SK-N-SH (cell line): ENCODE measurements at regions not wholly inside any gene's neighbourhood (a gene's known extent, or its start where the extent isn't known, plus 50 kb on each side); places are given as distances from the start of the nearest gene placed in this dataset.

ENCODE experiments used
- CTCF ChIA-PET: fragments of 300-600, 350-600 bp; formaldehyde crosslinking; extraction: SDS; loops from one replicate; lab custom pipeline; 2021; lab: Yijun Ruan, JAX
- POLR2A ChIA-PET: fragments of 350-600 bp; sonication (Branson Sonifier 250); formaldehyde crosslinking; extraction: SDS; loops from one replicate; lab custom pipeline; 2020; ENCODE audit warnings: antibody characterized with exemption, inconsistent platforms; lab: Yijun Ruan, JAX
- DNase-seq: peaks from one replicate; pipeline ENCODE4 v3.0.0; 2012
- H2AFZ ChIP-seq: fragments of 200-600 bp; sonication (generic); 2 replicates; pipeline ENCODE4 v1.8.1; 2016; ENCODE audit warnings: antibody characterized with exemption, mild to moderate bottlenecking, low read depth
- H3F3A ChIP-seq: fragments of 200-600 bp; sonication (generic); replicated peaks from 2 replicates; pipeline ENCODE3; 2016; ENCODE audit warnings: antibody characterized with exemption, mild to moderate bottlenecking; ENCODE audit not compliant: insufficient read depth
- H3K27ac ChIP-seq, 2 experiments: fragments of 200-500 bp in 1 of 2; fragments of 200-600 bp in 1 of 2; sonication (Bioruptor generic) in 1 of 2; sonication (generic), shearing (Covaris generic) in 1 of 2; 2 replicates each; pipeline versions ENCODE4 v1.5.1 to v1.6.1; 2014 to 2016; ENCODE audit warnings: low read depth in 2 of 2, inconsistent platforms in 1 of 2, low read length in 1 of 2, mild to moderate bottlenecking in 1 of 2, mixed read lengths in 1 of 2
- H3K27me3 ChIP-seq: fragments of 200-600 bp; sonication (generic), shearing (Covaris generic); 2 replicates; pipeline ENCODE4 v1.6.1; 2016; ENCODE audit warnings: mixed run types; ENCODE audit not compliant: insufficient read depth
- H3K36me3 ChIP-seq, 2 experiments: fragments of 200-500 bp in 1 of 2; fragments of 200-600 bp in 1 of 2; sonication (Bioruptor generic) in 1 of 2; sonication (generic) in 1 of 2; replicated peaks in 1 of 2; 2 replicates each; pipeline versions ENCODE3 to v1.5.1; 2014 to 2016; ENCODE audit warnings: low read length in 1 of 2, mild to moderate bottlenecking in 1 of 2; ENCODE audit not compliant: insufficient read depth in 2 of 2, control insufficient read depth in 1 of 2
- H3K4me1 ChIP-seq, 2 experiments: fragments of 200-500 bp in 1 of 2; fragments of 200-600 bp in 1 of 2; sonication (Bioruptor generic) in 1 of 2; sonication (generic), shearing (Covaris generic) in 1 of 2; 2 replicates each; pipeline versions ENCODE4 v1.5.1 to v1.6.1; 2014 to 2016; ENCODE audit warnings: low read depth in 1 of 2, low read length in 1 of 2, mixed run types in 1 of 2; ENCODE audit not compliant: insufficient read depth in 2 of 2, control insufficient read depth in 1 of 2
- H3K4me2 ChIP-seq: fragments of 200-600 bp; sonication (generic), shearing (Covaris generic); 2 replicates; pipeline ENCODE4 v1.6.1; 2017; ENCODE audit warnings: mixed run types
- H3K4me3 ChIP-seq, 2 experiments: fragments of 200-500 bp in 1 of 2; fragments of 200-600 bp in 1 of 2; sonication (Bioruptor generic) in 1 of 2; sonication (generic), shearing (Covaris generic) in 1 of 2; 2 replicates each; pipeline versions ENCODE4 v1.5.1 to v1.8.1; 2014 to 2016; ENCODE audit warnings: low read depth in 2 of 2, inconsistent platforms in 1 of 2, low read length in 1 of 2, mild to moderate bottlenecking in 1 of 2, mixed read lengths in 1 of 2, moderate library complexity in 1 of 2
- H3K79me2 ChIP-seq: fragments of 200-600 bp; sonication (generic); 2 replicates; pipeline ENCODE4 v1.8.1; 2017; ENCODE audit warnings: mild to moderate bottlenecking; ENCODE audit not compliant: insufficient read depth
- H3K9ac ChIP-seq: fragments of 200-600 bp; sonication (generic); 2 replicates; pipeline ENCODE4 v1.6.1; 2017; ENCODE audit warnings: mixed run types
- H3K9me2 ChIP-seq: fragments of 200-600 bp; sonication (generic); 2 replicates; pipeline ENCODE4 v1.6.1; 2017; ENCODE audit warnings: mixed run types
- H3K9me3 ChIP-seq: fragments of 200-600 bp; sonication (generic); 2 replicates; pipeline ENCODE4 v1.6.1; 2017; ENCODE audit warnings: mixed run types, mild to moderate bottlenecking, moderate library complexity
- H4K20me1 ChIP-seq: fragments of 200-600 bp; sonication (generic); 2 replicates; pipeline ENCODE4 v1.6.1; 2017; ENCODE audit warnings: mild to moderate bottlenecking, mixed run types; ENCODE audit not compliant: insufficient read depth
- CHD2 ChIP-seq: fragments of 150-350 bp; IDR thresholded peaks from 2 replicates; pipeline ENCODE4 v1.6.1; 2018; ENCODE audit warnings: low read length; ENCODE audit not compliant: partially characterized antibody
- CTCF ChIP-seq: fragments of 200-600 bp; sonication (generic); IDR thresholded peaks from 2 replicates; pipeline ENCODE4 v1.6.1; 2017; ENCODE audit warnings: antibody characterized with exemption, mild to moderate bottlenecking, moderate library complexity
- ELF1 ChIP-seq: IDR thresholded peaks from 2 replicates; pipeline ENCODE4 v1.4.0; 2012
- EP300 ChIP-seq, 2 experiments: IDR thresholded peaks; 2 replicates each; pipeline versions ENCODE4 v1.4.0 to v1.6.1; 2012; ENCODE audit warnings: borderline replicate concordance in 1 of 2, low read depth in 1 of 2, low read length in 1 of 2
- FOXM1 ChIP-seq: IDR thresholded peaks from 2 replicates; pipeline ENCODE4 v1.4.0; 2012; ENCODE audit warnings: low read depth, mild to moderate bottlenecking
- IRF3 ChIP-seq: fragments of 150-350 bp; IDR thresholded peaks from 2 replicates; pipeline ENCODE4 v1.6.1; 2016; ENCODE audit warnings: mild to moderate bottlenecking, low read depth, low read length
- MXI1 ChIP-seq: IDR thresholded peaks from 2 replicates; pipeline ENCODE4 v1.6.1; 2012; ENCODE audit warnings: mild to moderate bottlenecking, low read depth, low read length, improper control_type of control experiment
- PBX3 ChIP-seq: IDR thresholded peaks from 2 replicates; pipeline ENCODE4; 2012
- RAD21 ChIP-seq: IDR thresholded peaks from 2 replicates; pipeline ENCODE4 v1.6.1; 2012; ENCODE audit warnings: mild to moderate bottlenecking, low read length
- REST ChIP-seq: IDR thresholded peaks from 2 replicates; pipeline ENCODE4 v1.6.1; 2012; ENCODE audit warnings: mild to moderate bottlenecking, low read depth, low read length, moderate library complexity
- SMC3 ChIP-seq: IDR thresholded peaks from 2 replicates; pipeline ENCODE4 v1.6.1; 2012; ENCODE audit warnings: low read depth, low read length, improper control_type of control experiment
- TAF1 ChIP-seq: IDR thresholded peaks from 2 replicates; pipeline ENCODE4 v1.6.1; 2012; ENCODE audit warnings: low read depth, mild to moderate bottlenecking, low read length, moderate library complexity, borderline replicate concordance
- TCF12 ChIP-seq: IDR thresholded peaks from 2 replicates; pipeline ENCODE4 v1.4.0; 2012
- USF2 ChIP-seq: fragments of 150-350 bp; IDR thresholded peaks from 2 replicates; pipeline ENCODE4 v1.6.1; 2017; ENCODE audit warnings: antibody characterized with exemption, low read length, low read depth, borderline replicate concordance
- YY1 ChIP-seq: IDR thresholded peaks from 2 replicates; pipeline ENCODE4 v1.4.0; 2012; ENCODE audit warnings: low read depth, mild to moderate bottlenecking
- ZBTB33 ChIP-seq: IDR thresholded peaks from 2 replicates; pipeline ENCODE4 v1.4.0; 2012; ENCODE audit warnings: low read depth, borderline replicate concordance
- WGBS: methylation state at CpG from one replicate; pipeline ENCODE4 v1.1.6; 2017; ENCODE audit warnings: low lambda C conversion rate; 5-methylcytosine and 5-hydroxymethylcytosine counted together

GRCh38 chr3:63745757-63746156, 73.3 kb upstream of the C3orf49 start:
- Histone ChIP-seq H3K9ac (no peak overlapping the region), H3K9me2 (no peaks in the 10 kb centered on the region), H3K4me3 (no peak overlapping the region), H2AFZ (no peak overlapping the region), H4K20me1 (no peaks in the 10 kb centered on the region), H3F3A (no peaks in the 10 kb centered on the region), H3K9me3 (no peaks in the 10 kb centered on the region), H3K27ac (no peak overlapping the region), H3K4me1 (no peaks in the 10 kb centered on the region), H3K36me3 (no peaks in the 10 kb centered on the region), H3K79me2 (no peaks in the 10 kb centered on the region), H3K4me2 (no peak overlapping the region), H3K27me3 (no peaks in the 10 kb centered on the region)
- TF ChIP-seq PBX3, result no peak
- no peak for TF ChIP-seq TCF12
- no peak for TF ChIP-seq CTCF
- no peak for TF ChIP-seq CHD2
- TF ChIP-seq TAF1, result no peak
- TF ChIP-seq EP300 (IDR thresholded peaks at IDR 0.05; ENCODE audit: borderline replicate concordance in 1 of 2, low read depth in 1 of 2, low read length in 1 of 2), result no peak
- no peak for DNase-seq
- 34% methylated on average over 2 of the region's 2 CpGs for WGBS
- CTCF ChIA-PET, result no interaction called here
- POLR2A ChIA-PET, result no interaction called here

- no peak for DNase-seq
- Histone ChIP-seq H3K79me2 (no peaks in the 10 kb centered on the region), H3K9ac (no peak overlapping the region), H3K36me3 (no peaks in the 10 kb centered on the region), H3K9me3 (no peaks in the 10 kb centered on the region), H4K20me1 (no peaks in the 10 kb centered on the region), H3F3A (no peaks in the 10 kb centered on the region), H3K27me3 (no peaks in the 10 kb centered on the region), H2AFZ (no peak overlapping the region), H3K9me2 (no peaks in the 10 kb centered on the region), H3K4me2 (no peak overlapping the region), H3K4me1 (no peaks in the 10 kb centered on the region), H3K4me3 (no peak overlapping the region), H3K27ac (no peak overlapping the region)
- ChIA-PET CTCF (no interaction called here), POLR2A (no interaction called here)
- TF ChIP-seq REST, result no peak
- TF ChIP-seq RAD21, result no peak
- no peak for TF ChIP-seq YY1
- TF ChIP-seq PBX3, result no peak
- no peak for TF ChIP-seq FOXM1
- TF ChIP-seq USF2, result no peak
- TF ChIP-seq ZBTB33, result no peak
- no peak for TF ChIP-seq TAF1
- TF ChIP-seq IRF3, result no peak
- no peak for TF ChIP-seq MXI1
- no peak for TF ChIP-seq SMC3
- no peak for TF ChIP-seq ELF1
These were observed 72.9 kb upstream of the C3orf49 start for GRCh38 chr3:63746211-63746610.
